Endothelial cell of umbilical vein (primary cell): ENCODE measurements at regions not wholly inside any gene's neighbourhood (a gene's known extent, or its start where the extent isn't known, plus 50 kb on each side); places are given as distances from the start of the nearest gene placed in this dataset.

ENCODE experiments used
- CTCF ChIP-seq, 2 donors: IDR thresholded peaks; 1 replicate in 1 of 2; 2 replicates in 1 of 2; pipeline ENCODE4 v1.5.1; 2011; ENCODE audit warnings: low read length in 2 of 2, mild to moderate bottlenecking in 2 of 2, moderate library complexity in 2 of 2, control low read depth in 1 of 2, inconsistent platforms in 1 of 2, low read depth in 1 of 2; ENCODE audit not compliant: insufficient read depth in 1 of 2; ENCODE audit errors: extremely low read depth in 1 of 2
- MAX ChIP-seq: IDR thresholded peaks from 2 replicates; pipeline ENCODE4 v1.6.1; 2011; ENCODE audit not compliant: insufficient read depth, insufficient read length
- MYC ChIP-seq: IDR thresholded peaks from one replicate; pipeline ENCODE4 v1.6.1; 2011; ENCODE audit warnings: mild to moderate bottlenecking, low read depth, low read length
- POLR2A ChIP-seq: IDR thresholded peaks from 2 replicates; pipeline ENCODE4 v1.6.1; 2012; ENCODE audit warnings: low read depth, mild to moderate bottlenecking, control low read depth, low read length
- POLR2AphosphoS5 ChIP-seq: IDR thresholded peaks from 2 replicates; pipeline ENCODE4 v1.6.1; 2012; ENCODE audit warnings: low read depth, mild to moderate bottlenecking, control low read depth, low read length, moderate library complexity; ENCODE audit not compliant: insufficient read depth

GRCh38 chr15:96264351-96264798 lies 66.1 kb upstream of the NR2F2 start:
- TF ChIP-seq CTCF (IDR thresholded peaks at IDR 0.05; ENCODE audit: extremely low read depth in 1 of 2, insufficient read depth in 1 of 2, low read depth in 1 of 2, low read length in 2 of 2) (no peak), POLR2AphosphoS5 (no peak), MYC (no peak), MAX (no peak), POLR2A (no peak)
